Amniotic epithelial cell (primary cell): ENCODE measurements at regions not wholly inside any gene's neighbourhood (a gene's known extent, or its start where the extent isn't known, plus 50 kb on each side); places are given as distances from the start of the nearest gene placed in this dataset.
"Not testable (repeated sequence)": the region's sequence is repeated elsewhere in the genome, so short reads cannot be mapped to it uniquely, and the experiment has no call there.

Source experiments
- DNase-seq: peaks from one replicate; pipeline ENCODE4 v3.0.0-alpha.2; 2010; ENCODE audit warnings: low read depth

DNA sequence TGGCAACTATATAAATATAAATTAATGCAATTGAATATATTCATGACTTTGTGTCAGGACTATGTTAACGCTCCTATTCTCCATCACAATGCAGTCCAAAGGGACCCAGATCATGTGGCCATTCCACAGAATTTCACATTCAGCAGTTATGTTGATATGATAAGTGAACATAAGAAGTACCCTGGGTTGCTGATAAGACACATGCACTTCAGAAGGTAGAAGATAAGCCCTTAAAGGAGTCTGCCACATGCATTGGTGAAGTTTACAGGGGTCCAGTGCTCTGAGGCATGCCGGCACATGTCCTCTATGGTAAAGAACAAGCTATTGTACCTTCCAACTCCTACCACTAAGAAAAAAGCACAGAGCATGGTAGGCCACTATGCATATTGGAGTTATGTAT is 76.4 kb downstream of the PHAX start:
- DNase-seq, result no peak

GRCh38 chr5:126680191-126680817 is 79.6 kb downstream of the PHAX start:
- peak; percentile 19 for DNase-seq

- not testable (repeated sequence) for DNase-seq
Measured at GRCh38 chr5:126681314-126681713, 80.6 kb downstream of the PHAX start.

- no peak for DNase-seq
Measured at GRCh38 chr5:126681970-126682369, 81.2 kb downstream of the PHAX start.

DNA sequence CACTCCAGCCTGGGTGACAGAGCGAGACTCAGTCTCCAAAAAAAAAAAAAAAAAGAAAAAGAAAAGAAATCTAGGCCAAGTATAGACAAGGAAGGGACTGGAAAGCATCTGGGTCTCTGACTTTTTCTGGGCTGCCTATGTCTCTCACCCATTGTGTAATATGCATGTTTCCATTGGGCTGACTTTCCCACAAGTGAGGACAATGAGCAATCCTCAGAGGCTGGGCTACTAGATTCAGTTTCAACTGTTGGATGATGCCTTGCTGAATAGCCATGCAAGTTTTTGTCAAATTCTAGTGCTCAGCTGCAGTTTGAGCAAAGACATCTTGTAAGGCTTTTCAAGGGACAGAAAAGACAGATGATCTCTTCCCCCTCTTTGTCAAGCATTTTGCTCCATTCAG is 82.1 kb downstream of the PHAX start:
- no peak for DNase-seq

GRCh38 chr5:126683912-126684311 is 83.2 kb downstream of the PHAX start:
- no peak for DNase-seq

GRCh38 chr5:126684656-126685442 is 84.1 kb downstream of the PHAX start:
- not testable (repeated sequence) for DNase-seq

DNA sequence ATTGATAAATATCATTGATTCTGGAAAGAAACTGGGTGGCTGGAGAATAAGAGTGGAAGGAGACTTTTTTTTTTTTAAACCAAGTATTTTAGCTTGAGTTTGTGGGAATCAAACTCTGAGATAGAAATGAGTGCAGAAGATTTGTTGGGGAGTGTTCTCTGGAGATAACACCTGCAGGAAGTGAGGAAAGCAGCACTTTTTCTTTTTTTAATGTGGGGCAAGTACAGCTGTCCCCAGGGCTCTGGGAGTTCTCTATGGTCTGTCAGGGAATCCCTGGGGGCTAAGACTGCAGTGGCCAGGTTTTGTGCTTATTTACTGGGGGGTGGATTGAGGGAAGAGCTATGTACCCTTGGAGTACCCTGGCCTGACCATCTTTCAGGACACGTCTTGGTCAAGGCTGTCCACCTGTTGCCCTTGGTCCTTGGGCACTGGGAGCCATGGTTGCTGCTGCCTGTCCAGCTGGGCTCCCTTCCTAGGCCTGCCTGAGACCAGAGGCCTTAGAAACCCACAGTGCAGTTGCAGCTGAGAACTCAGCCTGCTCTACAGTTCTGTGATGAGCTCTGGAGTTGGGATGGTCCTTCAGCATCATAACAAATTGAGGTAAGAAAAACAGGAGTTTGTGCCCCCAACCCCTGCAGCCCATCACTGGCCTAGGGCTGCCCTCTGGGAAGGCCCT is 85.8 kb downstream of the PHAX start:
- DNase-seq, result no peak

- no peak for DNase-seq
Measured at GRCh38 chr5:126692971-126693370, 84.0 kb upstream of the LMNB1 start.

DNA sequence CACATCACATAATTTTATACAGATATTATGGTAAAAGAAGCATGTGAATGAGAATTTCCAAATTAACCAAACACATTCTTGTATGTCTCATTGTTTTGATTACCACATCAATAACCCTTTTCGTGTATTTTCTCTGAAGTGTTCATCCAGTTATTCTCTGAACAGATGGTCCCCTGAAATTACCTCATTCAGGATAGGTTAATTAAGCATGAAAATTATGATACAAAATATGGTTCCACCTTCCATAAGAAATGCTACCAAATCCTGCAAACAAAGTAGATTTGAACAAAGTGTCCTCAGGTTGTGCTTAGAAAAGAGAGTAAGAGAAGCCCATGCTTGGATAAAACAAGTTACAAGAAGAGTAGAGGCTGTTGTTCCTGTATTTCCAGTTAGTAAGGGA is 83.1 kb upstream of the LMNB1 start:
- DNase-seq, result no peak

DNA sequence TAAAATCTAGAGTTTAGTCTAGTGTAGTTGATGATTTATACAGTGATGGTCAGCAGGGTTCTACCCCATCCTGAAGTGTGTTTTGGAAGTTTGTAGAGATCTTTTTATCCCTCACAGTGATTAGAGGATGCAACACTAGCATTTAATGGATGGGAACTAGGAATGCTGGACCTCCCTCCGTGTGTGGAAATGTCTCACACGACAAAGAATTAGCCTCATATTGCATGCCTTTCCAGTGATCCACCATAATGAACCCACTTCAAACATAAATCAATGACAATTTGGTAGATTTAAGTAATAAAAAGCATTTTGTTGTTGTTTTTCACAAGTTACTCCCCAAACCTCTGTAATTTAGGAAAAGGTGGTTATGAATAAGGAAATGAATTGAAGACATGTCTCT is 82.5 kb upstream of the LMNB1 start:
- DNase-seq, result peak; percentile 59

DNA sequence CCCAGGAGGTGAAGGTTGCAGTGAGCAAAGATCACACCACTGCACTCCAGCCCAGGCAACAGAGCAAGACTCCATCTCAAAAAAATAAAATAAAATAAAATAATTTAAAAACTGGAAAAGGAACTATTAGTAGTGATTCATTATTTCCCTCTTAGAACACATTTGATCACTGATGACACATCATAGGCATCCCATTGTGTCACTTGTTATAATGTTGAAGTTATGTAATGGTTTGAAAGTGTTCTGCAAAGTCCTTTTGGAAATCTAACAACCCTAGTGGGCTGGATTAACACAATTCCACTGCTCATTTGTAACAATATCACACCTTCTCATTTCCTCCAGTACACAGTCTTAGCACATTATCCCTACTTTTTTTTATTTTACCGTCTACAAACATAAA is 81.8 kb upstream of the LMNB1 start:
- DNase-seq, result no peak

DNA sequence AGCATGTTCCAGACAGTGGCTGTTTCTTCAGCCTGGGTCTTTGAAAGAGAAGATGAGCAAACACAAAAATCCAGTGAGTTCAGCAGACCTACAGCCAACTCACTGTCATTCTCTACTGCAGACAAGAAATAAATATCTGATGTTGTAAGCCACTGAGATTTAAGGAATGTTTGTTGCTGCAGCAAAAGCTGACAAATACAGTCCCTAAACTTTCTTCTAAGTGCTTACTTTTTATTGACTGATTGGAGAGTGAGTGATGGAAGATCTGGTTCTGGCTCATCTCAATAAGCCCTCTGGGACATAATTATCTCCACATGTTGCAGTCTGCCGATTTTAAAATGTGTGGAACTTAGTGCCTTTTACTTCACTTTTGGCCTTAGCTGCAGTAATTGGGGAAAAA is 69.9 kb upstream of the LMNB1 start:
- DNase-seq, result no peak

DNA sequence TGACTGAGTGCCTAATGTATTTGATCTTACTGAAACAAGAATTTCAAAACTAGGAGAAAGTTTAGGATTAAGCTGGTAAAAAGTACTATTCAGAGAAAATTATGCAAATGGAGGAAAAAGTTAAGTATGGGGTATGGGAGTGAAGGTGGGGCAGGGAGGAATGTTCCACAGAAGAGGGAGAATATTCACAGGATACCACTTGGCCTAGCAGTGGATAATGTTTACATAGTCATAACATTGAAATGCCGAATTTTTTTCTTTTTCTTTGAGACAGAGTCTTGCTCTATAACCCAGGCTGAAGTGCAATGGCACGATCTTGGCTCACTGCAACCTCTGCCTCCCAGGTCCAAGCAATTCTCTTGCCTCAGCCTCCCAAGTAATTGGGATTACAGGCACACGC is 61.2 kb upstream of the LMNB1 start:
- DNase-seq, result no peak

DNA sequence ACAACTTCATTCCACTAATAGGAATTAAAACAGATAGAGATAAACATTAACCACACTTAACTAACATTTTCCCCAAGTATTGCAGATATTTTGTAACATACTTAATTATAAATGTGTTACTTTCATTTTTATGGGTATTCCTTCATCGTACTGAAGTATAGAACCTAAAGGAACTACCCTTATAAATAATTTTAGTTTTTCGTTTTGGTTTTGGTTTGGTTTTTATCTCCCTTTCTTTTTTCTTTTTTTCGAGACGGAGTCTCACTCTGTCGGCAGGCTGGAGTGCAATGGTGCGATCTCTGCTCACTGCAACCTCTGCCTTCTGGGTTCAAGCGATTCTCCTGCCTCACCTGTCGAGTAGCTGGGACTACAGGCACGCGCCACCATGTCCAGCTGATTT is 60.1 kb upstream of the LMNB1 start:
- no peak for DNase-seq

DNA sequence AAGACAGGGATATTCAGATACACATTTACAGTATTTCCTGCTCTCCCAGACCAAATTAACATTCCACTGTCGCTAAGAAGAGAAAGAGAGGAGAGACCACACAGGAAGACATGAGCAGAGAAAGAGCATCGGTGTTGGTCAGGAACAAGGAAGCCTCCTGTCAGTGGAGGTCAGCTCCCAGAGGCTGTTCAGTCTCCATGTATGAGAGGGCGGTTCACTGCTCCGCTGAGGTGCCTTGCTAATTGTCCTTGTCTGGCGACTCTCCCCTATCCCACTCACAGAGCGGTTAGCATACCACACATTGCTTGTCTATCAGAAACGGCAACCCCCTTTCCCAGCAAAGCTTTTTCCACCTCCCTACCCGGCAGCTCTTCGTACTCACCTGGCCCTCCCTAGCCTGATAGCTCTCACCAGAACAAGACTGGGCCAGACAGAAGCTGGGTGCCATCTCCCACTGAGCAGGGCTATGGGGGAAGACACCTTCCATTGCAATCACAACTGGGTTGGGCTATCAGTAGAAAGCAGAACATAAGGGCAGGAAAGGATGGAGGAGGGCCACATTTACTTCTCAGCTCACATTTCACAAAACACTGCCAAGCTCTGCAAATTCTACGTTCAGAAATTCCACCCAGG is 58.6 kb upstream of the LMNB1 start:
- DNase-seq, result no peak

- DNase-seq, result no peak
Measured at GRCh38 chr5:126720369-126720768, 56.6 kb upstream of the LMNB1 start.

- peak; percentile 7 for DNase-seq
Measured at GRCh38 chr5:126723643-126724042, 53.3 kb upstream of the LMNB1 start.
